HG03097 (cell line): ENCODE measurements at regions not wholly inside any gene's neighbourhood (a gene's known extent, or its start where the extent isn't known, plus 50 kb on each side); places are given as distances from the start of the nearest gene placed in this dataset.

Source experiments
- ATAC-seq: cut with Tn5 transposase; IDR thresholded peaks from one replicate; pipeline ENCODE4 v1.9.1; 2021; ENCODE audit not compliant: unreplicated experiment, low FRiP score

DNA sequence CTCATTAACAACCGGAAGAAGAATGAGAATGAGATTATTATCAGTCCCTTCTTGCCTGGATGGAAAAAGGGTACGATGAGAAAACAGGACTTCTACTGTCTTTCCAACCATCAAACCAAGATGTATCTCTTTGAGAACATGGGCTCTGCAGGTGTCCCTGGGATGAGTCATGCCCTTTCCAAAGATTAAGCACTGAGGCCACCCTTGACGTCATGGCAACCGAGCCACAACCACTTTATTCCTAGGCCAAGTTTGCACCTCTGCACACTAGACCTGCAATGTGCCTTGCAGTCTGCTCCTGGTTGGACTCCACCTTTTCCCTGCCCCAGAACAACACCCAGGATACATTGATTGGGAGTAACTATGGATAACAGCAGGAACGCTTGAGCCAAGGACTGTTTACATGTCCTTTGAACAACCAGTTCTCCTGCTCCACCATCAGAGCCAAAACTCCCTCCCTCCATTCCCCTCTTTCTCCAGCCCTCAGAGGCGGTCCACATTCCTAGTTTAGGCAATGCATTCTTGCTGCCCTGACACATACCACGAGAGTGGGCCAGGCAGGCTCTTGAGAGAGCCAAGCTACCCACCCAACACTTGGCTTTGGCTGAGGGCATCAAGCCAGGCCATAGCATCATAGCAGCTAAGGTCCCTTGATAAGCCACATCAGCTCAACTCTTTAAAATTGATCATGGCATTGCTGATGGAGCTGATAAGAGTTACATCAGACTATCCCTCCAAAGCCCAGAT is 310.7 kb downstream of the TNS1 start:
- ATAC-seq: no peak

DNA sequence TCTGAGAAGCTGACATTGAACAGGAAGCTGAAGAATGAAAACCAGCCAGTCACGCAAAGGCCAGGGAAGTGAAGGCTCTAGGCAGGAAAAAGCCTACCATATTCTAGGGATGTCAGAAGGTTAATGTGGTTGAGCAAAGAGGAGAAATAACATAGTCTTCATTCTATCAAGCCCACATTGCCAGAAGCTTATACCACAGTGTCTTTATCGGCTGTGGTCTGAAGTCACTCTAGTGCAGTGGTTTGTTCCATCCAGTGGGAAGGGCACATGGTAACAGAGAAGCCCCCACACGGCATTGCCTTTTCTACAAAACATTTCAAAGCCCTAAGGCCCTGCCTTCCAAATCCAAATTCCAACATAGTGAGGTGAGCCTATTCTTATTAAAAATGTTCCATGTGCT is 311.3 kb downstream of the TNS1 start:
- no peak for ATAC-seq

DNA sequence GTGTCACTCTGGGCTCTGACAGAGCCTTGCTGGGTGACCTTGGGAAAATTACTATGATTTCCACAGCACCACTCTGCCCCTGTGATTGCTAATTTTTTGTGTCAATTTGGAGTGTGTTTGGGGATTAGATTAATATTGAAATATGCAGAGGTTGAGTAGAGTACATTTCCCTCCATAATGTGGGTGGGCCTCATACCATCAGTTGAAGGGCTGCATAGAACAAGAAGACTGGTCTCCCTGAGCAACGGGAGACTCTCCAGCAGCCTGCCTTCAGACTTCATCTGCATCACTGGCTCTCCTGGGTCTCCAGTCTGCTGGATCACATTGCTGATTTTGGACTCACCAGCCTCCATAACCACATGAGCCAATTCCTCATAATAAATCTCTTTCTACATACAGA is 313.7 kb downstream of the TNS1 start:
- no peak for ATAC-seq

- no peak for ATAC-seq
Measured at GRCh38 chr2:217688494-217688893, 314.3 kb downstream of the TNS1 start.

GRCh38 chr2:217687771-217688170 is 315.0 kb downstream of the TNS1 start:
- ATAC-seq: no peak

GRCh38 chr2:217685255-217685605 is 317.6 kb downstream of the TNS1 start:
- ATAC-seq: no peak

GRCh38 chr2:217684431-217685254 is 318.2 kb downstream of the TNS1 start:
- no peak for ATAC-seq

DNA sequence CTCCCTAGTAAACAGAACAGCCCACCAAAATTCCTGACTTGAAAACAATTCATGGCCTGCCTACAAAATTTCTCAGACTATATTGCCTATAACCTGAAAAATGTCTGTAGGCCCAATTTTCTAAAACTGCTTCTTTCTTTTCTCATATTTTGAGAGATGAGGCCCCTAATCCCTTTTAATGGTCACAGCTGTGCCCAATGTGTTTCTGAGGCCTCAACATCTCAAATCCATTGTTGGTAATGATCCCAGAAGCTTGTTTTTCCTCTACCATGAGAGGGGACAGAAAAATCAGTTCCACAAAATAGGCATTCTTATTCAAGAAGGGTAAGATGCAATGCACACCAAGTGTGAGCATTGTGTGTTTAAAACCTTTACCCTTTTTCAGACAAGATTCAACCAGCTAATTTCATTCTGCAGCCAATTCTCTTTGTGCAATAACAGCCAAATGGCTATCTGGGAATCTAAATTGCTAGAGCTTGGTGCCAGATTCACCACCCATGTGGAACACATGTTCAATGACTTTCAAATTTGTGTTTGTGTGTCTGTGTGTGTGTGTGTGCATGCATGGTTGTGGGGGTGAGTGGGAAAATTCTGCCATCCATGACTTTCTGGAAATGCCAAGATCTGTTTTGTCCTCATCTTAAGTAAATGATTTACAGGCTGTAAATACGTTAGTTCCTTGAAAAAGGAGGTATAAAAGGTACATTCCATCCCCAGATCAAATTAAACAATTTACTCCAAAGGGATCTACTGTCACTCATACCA is 319.5 kb downstream of the TNS1 start:
- no peak for ATAC-seq

GRCh38 chr2:217681791-217682190 is 321.0 kb downstream of the TNS1 start:
- no peak for ATAC-seq

DNA sequence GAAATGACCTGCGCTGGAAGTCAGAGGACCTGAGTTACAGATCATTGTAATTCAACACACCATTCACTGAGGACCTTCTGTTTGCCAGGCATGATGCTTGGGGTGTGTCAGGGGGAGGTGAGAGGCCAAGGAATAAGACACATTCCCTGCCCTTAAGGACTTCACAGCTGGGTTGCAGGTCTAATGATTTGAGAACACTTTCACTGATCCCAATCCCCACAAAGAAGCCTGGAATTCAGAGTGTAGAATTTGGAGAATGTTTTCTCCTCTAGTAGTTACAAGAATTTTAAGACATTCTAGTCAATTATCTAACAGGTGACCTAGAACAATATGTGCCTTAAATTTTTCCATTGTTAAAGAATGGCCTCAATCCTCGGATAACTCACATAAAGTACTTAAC is 322.4 kb downstream of the TNS1 start:
- ATAC-seq: no peak

DNA sequence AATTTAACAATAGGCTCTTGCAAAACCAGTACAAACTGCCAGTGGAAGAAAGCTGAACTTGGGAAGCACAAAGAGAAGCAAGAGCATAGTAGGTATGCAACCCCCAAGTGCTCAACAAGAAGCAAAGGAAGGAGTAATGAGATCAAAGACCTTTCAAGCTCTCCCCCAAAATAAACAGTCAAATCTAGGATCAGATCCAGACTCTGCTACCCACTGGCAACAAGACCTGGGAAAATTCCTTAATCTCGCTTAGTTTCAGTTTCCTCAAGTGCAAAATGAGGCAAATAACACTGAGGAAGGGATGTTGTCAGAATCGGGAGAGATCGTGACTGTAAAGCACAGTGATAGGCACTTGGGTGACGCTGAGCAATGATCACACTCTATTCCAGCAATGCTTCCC is 329.2 kb downstream of the TNS1 start:
- no peak for ATAC-seq

DNA sequence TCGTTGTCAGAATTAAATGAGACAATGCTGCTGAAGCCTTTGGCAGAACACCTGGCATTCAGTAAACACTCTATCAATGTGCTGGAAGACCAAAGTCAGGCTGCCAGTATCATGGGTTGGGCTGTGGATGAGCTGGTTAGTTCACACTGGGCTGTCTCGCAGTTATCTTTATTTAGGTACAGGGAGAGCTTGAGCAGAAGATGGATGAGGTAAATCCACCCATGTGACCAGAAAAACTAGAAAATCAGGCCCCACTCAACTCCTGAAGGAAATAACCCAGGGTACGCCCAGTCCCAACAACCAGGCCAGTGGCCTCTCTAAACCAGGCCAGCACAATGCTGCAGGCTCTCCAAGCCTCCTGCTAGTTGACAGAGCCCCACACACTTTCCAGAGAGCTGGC is 330.3 kb downstream of the TNS1 start:
- ATAC-seq: no peak

GRCh38 chr2:217671871-217672270 is 330.9 kb downstream of the TNS1 start:
- no peak for ATAC-seq

DNA sequence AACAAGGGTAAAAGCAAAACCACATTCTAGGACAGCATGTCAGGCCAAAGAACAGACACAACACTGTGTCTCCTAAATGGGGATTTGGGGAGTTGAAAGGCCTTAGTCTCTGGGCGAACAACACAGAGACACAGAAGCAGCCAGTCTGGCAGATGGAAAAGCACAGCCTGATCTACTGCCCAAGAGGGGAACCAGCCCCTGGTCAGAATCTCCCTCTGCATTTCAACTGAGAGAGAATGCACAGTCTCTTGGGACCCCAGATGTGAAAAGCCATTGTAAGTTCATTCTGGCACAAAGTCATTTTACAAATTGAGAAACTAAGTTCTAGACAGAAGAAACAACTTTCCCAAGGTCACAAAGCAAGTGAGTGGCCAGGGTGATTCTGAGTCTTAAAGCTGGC is 331.7 kb downstream of the TNS1 start:
- ATAC-seq: no peak

DNA sequence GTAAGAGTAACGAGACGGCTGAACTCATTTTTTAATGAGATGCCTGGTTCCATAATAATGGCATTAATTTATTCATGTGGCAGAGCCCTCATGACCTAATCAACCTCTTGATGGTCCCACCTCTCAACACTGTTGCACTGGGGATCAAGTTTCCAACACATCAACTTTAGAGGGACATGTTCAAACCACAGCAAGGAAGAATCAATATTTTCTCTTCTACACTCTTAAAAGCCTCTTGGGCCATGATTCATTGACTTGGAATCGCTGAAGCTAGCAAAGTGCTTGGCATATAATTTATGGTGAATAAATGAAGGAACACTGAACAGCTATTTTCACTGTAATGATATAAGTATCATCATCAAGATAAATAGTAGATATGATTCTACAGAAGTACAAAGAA is 333.0 kb downstream of the TNS1 start:
- no peak for ATAC-seq

- no peak for ATAC-seq
Measured at GRCh38 chr2:217667512-217667911, 335.3 kb downstream of the TNS1 start.

DNA sequence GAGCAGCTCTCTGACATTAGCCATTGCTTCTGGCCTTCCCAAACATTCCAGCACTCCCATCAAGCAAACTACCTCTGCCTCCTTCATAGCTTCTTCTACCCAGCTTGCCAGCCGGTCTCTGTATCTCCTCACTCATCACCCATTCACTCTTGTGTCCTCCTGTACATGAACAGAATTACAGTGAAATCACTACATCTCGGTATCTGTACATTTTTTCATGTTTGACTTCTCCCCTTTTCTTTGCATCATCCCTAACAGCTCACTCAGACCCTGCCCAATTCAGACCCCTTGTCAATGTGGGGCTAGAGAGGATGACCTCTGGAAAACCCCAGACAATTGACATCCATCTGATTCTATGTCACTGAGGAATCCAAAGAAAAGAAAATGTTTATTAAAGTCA is 335.8 kb downstream of the TNS1 start:
- no peak for ATAC-seq

GRCh38 chr2:217666338-217666737 is 336.5 kb downstream of the TNS1 start:
- no peak for ATAC-seq

DNA sequence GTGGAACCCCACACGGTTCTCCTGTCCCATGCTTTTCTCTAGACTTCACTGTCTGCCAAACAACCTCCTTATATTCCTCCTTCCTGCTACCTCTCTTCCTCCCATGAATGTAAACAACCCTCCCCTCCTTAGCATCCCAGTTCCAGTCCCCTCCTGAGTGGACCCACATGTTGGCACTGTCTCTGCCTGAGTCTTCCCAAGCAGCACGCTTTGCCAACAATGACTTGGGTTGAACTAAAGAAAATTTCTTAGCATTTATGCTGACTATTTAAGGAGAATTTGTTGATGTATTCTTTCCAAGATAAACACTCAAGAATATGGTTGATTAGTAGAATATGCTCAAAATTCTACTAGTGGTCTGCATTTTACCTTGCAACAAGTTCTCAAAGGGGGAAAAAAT is 338.0 kb downstream of the TNS1 start:
- no peak for ATAC-seq

DNA sequence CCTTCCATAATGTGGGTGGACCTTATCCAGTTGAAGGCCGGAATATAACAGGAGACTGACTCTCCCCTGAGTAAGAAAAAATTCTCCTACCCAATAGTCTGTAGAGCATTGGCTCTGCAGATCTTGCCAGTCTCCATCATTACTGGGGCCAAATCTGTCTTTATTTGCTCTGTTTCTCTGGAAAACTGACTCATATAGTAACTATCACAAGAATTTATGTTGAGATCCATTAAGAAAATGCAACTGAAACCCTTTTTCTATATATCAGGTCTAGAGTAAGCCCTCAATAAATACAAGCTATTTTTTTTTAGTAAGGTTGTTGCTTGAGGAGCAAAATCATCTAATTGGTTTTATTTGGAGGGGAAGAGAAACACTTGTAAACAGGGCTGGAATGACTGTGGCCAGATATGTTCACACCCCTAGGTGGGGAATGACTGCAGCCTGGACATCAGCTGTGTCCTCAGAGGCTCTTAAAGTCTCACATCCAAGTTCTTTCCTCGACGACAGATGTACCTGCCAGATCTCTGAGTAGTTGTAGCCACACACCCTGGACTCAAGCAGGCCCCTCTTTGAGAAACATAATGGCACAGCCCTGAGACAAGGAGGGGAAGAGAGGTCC is 339.7 kb downstream of the TNS1 start:
- ATAC-seq: no peak

GRCh38 chr2:217661378-217661777 is 341.4 kb downstream of the TNS1 start:
- no peak for ATAC-seq
